GM23338 (cell line): ENCODE measurements at regions not wholly inside any gene's neighbourhood (a gene's known extent, or its start where the extent isn't known, plus 50 kb on each side); places are given as distances from the start of the nearest gene placed in this dataset.

Source experiments
- ATAC-seq: fragments of 200-7000 bp; cut with Tn5 transposase; 3 replicates; pipeline ENCODE4 v1.9.1; 2020
- DNase-seq: peaks from one replicate; pipeline ENCODE4 v3.0.0-alpha.2; 2015; ENCODE audit warnings: low spot score
- H2AFZ ChIP-seq: fragments of 200-600 bp; sonication (generic); 2 replicates; pipeline ENCODE4 v1.8.0; 2016; ENCODE audit warnings: antibody characterized with exemption, mild to moderate bottlenecking, moderate library complexity
- H3F3A ChIP-seq: fragments of 200-600 bp; sonication (generic); replicated peaks from 2 replicates; pipeline ENCODE4 v1.8.0; 2017; ENCODE audit warnings: antibody characterized with exemption, mixed run types, low read depth
- H3K27ac ChIP-seq: fragments of 200-600 bp; sonication (generic); 2 replicates; pipeline ENCODE4 v1.6.1; 2016; ENCODE audit warnings: low read depth
- H3K27me3 ChIP-seq: fragments of 200-600 bp; sonication (generic); 2 replicates; pipeline ENCODE4 v1.8.0; 2016; ENCODE audit warnings: mild to moderate bottlenecking, mixed run types, moderate library complexity; ENCODE audit not compliant: insufficient read depth
- H3K36me3 ChIP-seq: fragments of 200-600 bp; sonication (generic); 2 replicates; pipeline ENCODE4 v1.8.0; 2016; ENCODE audit warnings: mild to moderate bottlenecking; ENCODE audit not compliant: insufficient read depth
- H3K4me1 ChIP-seq: fragments of 200-600 bp; sonication (generic); 2 replicates; pipeline ENCODE4 v1.8.0; 2016; ENCODE audit warnings: mild to moderate bottlenecking, moderate library complexity; ENCODE audit not compliant: insufficient read depth
- H3K4me2 ChIP-seq: fragments of 200-600 bp; sonication (generic); 2 replicates; pipeline ENCODE4 v1.7.1; 2017; ENCODE audit warnings: mixed run types
- H3K4me3 ChIP-seq: fragments of 200-600 bp; sonication (generic); 2 replicates; pipeline ENCODE4 v1.6.1; 2016; ENCODE audit warnings: mixed run types
- H3K79me2 ChIP-seq: fragments of 200-600 bp; sonication (generic); replicated peaks from 2 replicates; pipeline ENCODE4 v1.8.0; 2017; ENCODE audit warnings: mild to moderate bottlenecking; ENCODE audit not compliant: insufficient read depth
- H3K9me2 ChIP-seq: fragments of 200-600 bp; sonication (generic); 2 replicates; pipeline ENCODE4 v1.8.0; 2017; ENCODE audit not compliant: insufficient read depth
- H4K20me1 ChIP-seq: fragments of 200-600 bp; sonication (generic); replicated peaks from 2 replicates; pipeline ENCODE4 v1.8.0; 2017; ENCODE audit warnings: mild to moderate bottlenecking; ENCODE audit not compliant: insufficient read depth
- H3K27ac Mint-ChIP-seq: 2 replicates; pipeline ENCODE4 v1.8.0; 2020; ENCODE audit warnings: inconsistent platforms, mild to moderate bottlenecking, moderate library complexity, mixed read lengths
- H3K27me3 Mint-ChIP-seq: 3 replicates; pipeline ENCODE4 v1.8.0; 2022; ENCODE audit warnings: low read depth, mild to moderate bottlenecking, moderate library complexity, mixed read lengths, inconsistent platforms; ENCODE audit not compliant: insufficient read depth, poor library complexity
- H3K36me3 Mint-ChIP-seq: 3 replicates; pipeline ENCODE4 v1.8.0; 2021; ENCODE audit warnings: low read depth, mild to moderate bottlenecking, inconsistent platforms, moderate library complexity, mixed read lengths
- H3K4me1 Mint-ChIP-seq: 3 replicates; pipeline ENCODE4 v1.8.0; 2020; ENCODE audit warnings: mild to moderate bottlenecking, inconsistent platforms, mixed read lengths
- H3K4me3 Mint-ChIP-seq: 3 replicates; pipeline ENCODE4 v1.8.0; 2021; ENCODE audit warnings: moderate library complexity, mild to moderate bottlenecking, inconsistent platforms, mixed read lengths
- H3K9me3 Mint-ChIP-seq: 3 replicates; pipeline ENCODE4 v1.8.0; 2020; ENCODE audit warnings: moderate library complexity, mild to moderate bottlenecking, inconsistent platforms, mixed read lengths
- CREB1 ChIP-seq: fragments of 250-450 bp; sonication (Bioruptor Pico); IDR thresholded peaks from 2 replicates; pipeline ENCODE4 v1.5.0; 2020; ENCODE audit warnings: low read depth, mild to moderate bottlenecking, moderate library complexity
- CTCF ChIP-seq, 2 experiments: fragments of 200-600 bp in 1 of 2; sonication (generic) in 1 of 2; conservative IDR thresholded peaks; 2 replicates each; pipeline versions ENCODE4 v1.5.1 to v1.6.1; 2016 to 2017; ENCODE audit warnings: antibody characterized with exemption in 2 of 2, low read depth in 2 of 2, mild to moderate bottlenecking in 2 of 2, moderate library complexity in 1 of 2
- ETS1 ChIP-seq: IDR thresholded peaks from 2 replicates; pipeline ENCODE4 v1.6.1; 2016; ENCODE audit warnings: antibody characterized with exemption
- EZH2 ChIP-seq: fragments of 200-600 bp; sonication (generic); IDR thresholded peaks from one replicate; pipeline ENCODE4 v1.8.0; 2017; ENCODE audit warnings: antibody characterized with exemption, mild to moderate bottlenecking, low read depth; ENCODE audit not compliant: unreplicated experiment
- EZH2phosphoT487 ChIP-seq: fragments of 200-600 bp; sonication (generic); IDR thresholded peaks from one replicate; pipeline ENCODE4 v1.8.1; 2018; ENCODE audit warnings: antibody characterized with exemption; ENCODE audit not compliant: unreplicated experiment
- JUNB ChIP-seq: IDR thresholded peaks from one replicate; pipeline ENCODE4 v1.6.1; 2016; ENCODE audit warnings: antibody characterized with exemption; ENCODE audit not compliant: unreplicated experiment
- NANOG ChIP-seq: IDR thresholded peaks from 2 replicates; pipeline ENCODE4 v1.6.1; 2016; ENCODE audit warnings: antibody characterized with exemption, borderline replicate concordance
- POLR2AphosphoS5 ChIP-seq: IDR thresholded peaks from 2 replicates; pipeline ENCODE4 v1.6.1; 2016; ENCODE audit warnings: antibody characterized with exemption, low read depth

GRCh38 chr21:22961258-22961657 lies 1963.0 kb downstream of the NCAM2 start:
- Mint-ChIP-seq H3K4me3 (no peak overlapping the region), H3K27ac (no peak overlapping the region), H3K27me3 (no peaks in the 10 kb centered on the region), H3K9me3 (no peaks in the 10 kb centered on the region; the same call in 1 of the 3 replicates), H3K36me3 (no peaks in the 10 kb centered on the region), H3K4me1 (no peaks in the 10 kb centered on the region; the same call in 2 of the 3 replicates)
- H4K20me1 ChIP-seq: no peaks in the 10 kb centered on the region
- H3K4me3 ChIP-seq: no peak overlapping the region
- H3K9me2 ChIP-seq: no peaks in the 10 kb centered on the region
- no peaks in the 10 kb centered on the region for H3K4me1 ChIP-seq
- no peak overlapping the region for H3K27ac ChIP-seq
- no peaks in the 10 kb centered on the region for H3K79me2 ChIP-seq
- H3K4me2 ChIP-seq: no peak overlapping the region
- ATAC-seq (no peak), DNase-seq (no peak)
- no peaks in the 10 kb centered on the region for H3F3A ChIP-seq
- H3K36me3 ChIP-seq: no peaks in the 10 kb centered on the region
- no peak overlapping the region for H2AFZ ChIP-seq
- H3K27me3 ChIP-seq: no peaks in the 10 kb centered on the region
- no peak for TF ChIP-seq CREB1 (CRISPR knock-in tag)
- no peak for TF ChIP-seq NANOG
- no peak for TF ChIP-seq JUNB
- no peak for TF ChIP-seq EZH2

GRCh38 chr21:22965455-22966135 lies 1967.4 kb downstream of the NCAM2 start:
- Mint-ChIP-seq H3K36me3 (no peaks in the 10 kb centered on the region), H3K27ac (no peak overlapping the region), H3K27me3 (no peaks in the 10 kb centered on the region), H3K4me3 (no peak overlapping the region), H3K9me3 (no peaks in the 10 kb centered on the region), H3K4me1 (no peaks in the 10 kb centered on the region; the same call in 2 of the 3 replicates)
- Histone ChIP-seq H3K4me3 (no peak overlapping the region), H3K9me2 (no peaks in the 10 kb centered on the region), H2AFZ (no peak overlapping the region), H3K4me2 (no peak overlapping the region), H3K36me3 (no peaks in the 10 kb centered on the region), H3K79me2 (no peaks in the 10 kb centered on the region), H3F3A (no peaks in the 10 kb centered on the region), H3K27ac (no peak overlapping the region), H3K27me3 (no peaks in the 10 kb centered on the region), H3K4me1 (no peaks in the 10 kb centered on the region), H4K20me1 (no peaks in the 10 kb centered on the region)
- ATAC-seq (no peak), DNase-seq (peak; percentile 12)
- TF ChIP-seq CTCF (conservative IDR thresholded peaks at IDR 0.05; ENCODE audit: low read depth in 2 of 2) (peak in 1 of 2 experiments; percentile 22; a peak in 1 of 4 replicates), EZH2phosphoT487 (no peak)

GRCh38 chr21:22981819-22982218 lies 1983.6 kb downstream of the NCAM2 start:
- Histone ChIP-seq H4K20me1 (no peaks in the 10 kb centered on the region), H3K9me2 (0 out of 2 replicates have a peak, but pooled peaks cover 5% of the 10 kb centered on the region), H3K27ac (peak overlapping the region; percentile 82), H3K4me2 (peak overlapping the region; percentile 58), H3K79me2 (no peaks in the 10 kb centered on the region), H3F3A (no peaks in the 10 kb centered on the region), H3K4me3 (no peak overlapping the region), H3K36me3 (no peaks in the 10 kb centered on the region), H2AFZ (0 out of 2 replicates have a peak overlapping the region, but pooled peaks have one; percentile 20), H3K27me3 (no peaks in the 10 kb centered on the region), H3K4me1 (peaks cover 8% of the 10 kb centered on the region)
- H3K27me3 Mint-ChIP-seq: no peaks in the 10 kb centered on the region
- H3K27ac Mint-ChIP-seq: peak overlapping the region; percentile 89
- H3K9me3 Mint-ChIP-seq: no peaks in the 10 kb centered on the region
- peak overlapping the region; percentile 21; the same call in 1 of the 3 replicates for H3K4me3 Mint-ChIP-seq
- peaks cover 3% of the 10 kb centered on the region; the same call in 1 of the 3 replicates for H3K36me3 Mint-ChIP-seq
- ATAC-seq (peak; percentile 89), DNase-seq (peak; percentile 52)
- peaks cover 10% of the 10 kb centered on the region for H3K4me1 Mint-ChIP-seq
- TF ChIP-seq CTCF (conservative IDR thresholded peaks at IDR 0.05; ENCODE audit: low read depth in 2 of 2) (no peak), POLR2AphosphoS5 (no peak), ETS1 (no peak), EZH2 (no peak), EZH2phosphoT487 (no peak)
